ENCODE measurements at regions not wholly inside any gene's neighbourhood (a gene's known extent, or its start where the extent isn't known, plus 50 kb on each side); places are given as distances from the start of the nearest gene placed in this dataset.

DNA sequence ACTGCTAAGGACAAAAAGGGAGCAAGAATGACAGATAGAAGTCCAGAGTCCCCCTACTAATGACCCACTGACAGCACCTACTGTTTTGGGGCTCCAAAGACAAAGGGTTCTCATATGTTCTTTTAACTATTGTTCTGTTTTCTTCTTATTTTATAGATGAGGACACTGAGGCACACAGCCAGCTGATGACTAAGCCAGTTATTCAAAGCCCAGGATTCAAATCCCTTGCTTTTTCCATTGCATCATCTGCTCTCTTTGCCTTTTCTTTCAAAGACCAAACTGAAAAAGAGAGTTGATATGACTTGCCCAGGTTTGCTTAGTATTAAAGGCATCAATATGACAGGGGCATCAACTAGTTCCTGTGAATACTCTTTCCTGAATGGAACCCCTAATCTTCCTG, 299.8 kb downstream of the LRATD1 start:
- no peak overlapping the region for H3K4me3 ChIP-seq (ENCODE audit: low read depth, low read length)
- H3K36me3 ChIP-seq (ENCODE audit: control insufficient read depth, insufficient read depth, low read length): no peaks in the 10 kb centered on the region
- H3K27me3 ChIP-seq (ENCODE audit: control insufficient read depth, insufficient read depth, low read length): no peaks in the 10 kb centered on the region
- DNase-seq (ENCODE audit: low read depth): no peak
- TF ChIP-seq, protein P1, sequence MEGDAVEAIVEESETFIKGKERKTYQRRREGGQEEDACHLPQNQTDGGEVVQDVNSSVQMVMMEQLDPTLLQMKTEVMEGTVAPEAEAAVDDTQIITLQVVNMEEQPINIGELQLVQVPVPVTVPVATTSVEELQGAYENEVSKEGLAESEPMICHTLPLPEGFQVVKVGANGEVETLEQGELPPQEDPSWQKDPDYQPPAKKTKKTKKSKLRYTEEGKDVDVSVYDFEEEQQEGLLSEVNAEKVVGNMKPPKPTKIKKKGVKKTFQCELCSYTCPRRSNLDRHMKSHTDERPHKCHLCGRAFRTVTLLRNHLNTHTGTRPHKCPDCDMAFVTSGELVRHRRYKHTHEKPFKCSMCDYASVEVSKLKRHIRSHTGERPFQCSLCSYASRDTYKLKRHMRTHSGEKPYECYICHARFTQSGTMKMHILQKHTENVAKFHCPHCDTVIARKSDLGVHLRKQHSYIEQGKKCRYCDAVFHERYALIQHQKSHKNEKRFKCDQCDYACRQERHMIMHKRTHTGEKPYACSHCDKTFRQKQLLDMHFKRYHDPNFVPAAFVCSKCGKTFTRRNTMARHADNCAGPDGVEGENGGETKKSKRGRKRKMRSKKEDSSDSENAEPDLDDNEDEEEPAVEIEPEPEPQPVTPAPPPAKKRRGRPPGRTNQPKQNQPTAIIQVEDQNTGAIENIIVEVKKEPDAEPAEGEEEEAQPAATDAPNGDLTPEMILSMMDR (IDR thresholded peaks at IDR 0.05; ENCODE audit: insufficient read depth, low read length, poor library complexity, severe bottlenecking): no peak

GRCh38 chr2:14933753-14934152, 301.2 kb downstream of the LRATD1 start:
- no peak overlapping the region for H3K4me3 ChIP-seq (ENCODE audit: low read depth, low read length)
- TF ChIP-seq, protein P1 (IDR thresholded peaks at IDR 0.05; ENCODE audit: insufficient read depth, low read length, poor library complexity, severe bottlenecking): no peak
- H3K27me3 ChIP-seq (ENCODE audit: control insufficient read depth, insufficient read depth, low read length): no peaks in the 10 kb centered on the region
- no peak for DNase-seq (ENCODE audit: low read depth)
- no peaks in the 10 kb centered on the region for H3K36me3 ChIP-seq (ENCODE audit: control insufficient read depth, insufficient read depth, low read length)

DNA sequence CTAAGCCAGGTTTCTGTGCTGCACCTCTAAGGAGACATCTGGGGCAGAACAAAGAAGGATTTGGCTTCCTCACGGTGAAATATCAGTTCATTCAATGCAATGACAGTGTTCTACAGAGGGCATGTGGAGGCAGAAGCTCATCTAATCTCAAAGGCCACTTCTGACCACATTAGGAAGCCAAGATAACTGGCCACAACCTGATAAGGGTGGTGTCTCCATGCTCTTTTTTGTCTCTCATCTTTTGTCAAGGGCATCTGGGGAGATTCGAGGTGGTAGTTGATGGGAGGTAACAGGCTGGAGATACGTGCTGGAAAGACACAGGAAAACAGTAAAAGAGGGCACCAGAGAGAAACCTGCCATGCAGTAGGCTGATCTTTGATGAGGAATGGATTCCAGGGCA, 303.9 kb downstream of the LRATD1 start:
- no peak overlapping the region for H3K4me3 ChIP-seq (ENCODE audit: low read depth, low read length)
- H3K36me3 ChIP-seq (ENCODE audit: control insufficient read depth, insufficient read depth, low read length): no peaks in the 10 kb centered on the region
- H3K27me3 ChIP-seq (ENCODE audit: control insufficient read depth, insufficient read depth, low read length): no peaks in the 10 kb centered on the region
- TF ChIP-seq, protein P1 (IDR thresholded peaks at IDR 0.05; ENCODE audit: insufficient read depth, low read length, poor library complexity, severe bottlenecking): no peak
- no peak for DNase-seq (ENCODE audit: low read depth)

DNA sequence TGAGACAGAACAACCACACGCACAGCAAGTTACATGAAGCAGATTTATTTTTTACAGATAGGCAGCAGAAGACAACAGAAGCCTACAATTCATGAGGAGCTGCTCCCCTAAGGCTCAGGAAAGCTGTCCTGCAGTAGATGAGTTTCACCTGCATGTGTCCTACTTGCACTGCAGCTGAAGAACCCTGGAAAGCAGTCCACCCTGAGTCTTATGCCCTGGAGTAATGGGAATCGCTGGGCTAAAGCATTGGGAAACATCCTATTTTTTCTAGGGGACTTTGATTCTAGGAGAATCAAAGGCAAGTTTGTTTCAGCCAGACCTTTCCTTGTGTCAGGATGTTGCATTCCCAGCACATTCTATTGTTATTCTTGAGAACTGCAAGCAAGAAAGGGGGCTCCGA, 304.8 kb downstream of the LRATD1 start:
- no peaks in the 10 kb centered on the region for H3K36me3 ChIP-seq (ENCODE audit: control insufficient read depth, insufficient read depth, low read length)
- no peak overlapping the region for H3K4me3 ChIP-seq (ENCODE audit: low read depth, low read length)
- no peak for DNase-seq (ENCODE audit: low read depth)
- no peaks in the 10 kb centered on the region for H3K27me3 ChIP-seq (ENCODE audit: control insufficient read depth, insufficient read depth, low read length)
- TF ChIP-seq, protein P1 (IDR thresholded peaks at IDR 0.05; ENCODE audit: insufficient read depth, low read length, poor library complexity, severe bottlenecking): no peak

GRCh38 chr2:14941151-14941631, 308.7 kb downstream of the LRATD1 start:
- H3K27me3 ChIP-seq (ENCODE audit: control insufficient read depth, insufficient read depth, low read length): no peaks in the 10 kb centered on the region
- no peak for DNase-seq (ENCODE audit: low read depth)
- no peaks in the 10 kb centered on the region for H3K36me3 ChIP-seq (ENCODE audit: control insufficient read depth, insufficient read depth, low read length)
- TF ChIP-seq, protein P1 (IDR thresholded peaks at IDR 0.05; ENCODE audit: insufficient read depth, low read length, poor library complexity, severe bottlenecking): no peak
- no peak overlapping the region for H3K4me3 ChIP-seq (ENCODE audit: low read depth, low read length)

GRCh38 chr2:14942987-14943386, 310.5 kb downstream of the LRATD1 start:
- no peak for DNase-seq (ENCODE audit: low read depth)
- Histone ChIP-seq H3K27me3 (ENCODE audit: control insufficient read depth, insufficient read depth, low read length) (no peaks in the 10 kb centered on the region), H3K36me3 (ENCODE audit: control insufficient read depth, insufficient read depth, low read length) (no peaks in the 10 kb centered on the region), H3K4me3 (ENCODE audit: low read depth, low read length) (no peak overlapping the region)
- TF ChIP-seq, protein P1 (IDR thresholded peaks at IDR 0.05; ENCODE audit: insufficient read depth, low read length, poor library complexity, severe bottlenecking): no peak

Data from kidney epithelial cell (primary cell).